OCI-LY1 (cell line): ENCODE measurements at regions not wholly inside any gene's neighbourhood (a gene's known extent, or its start where the extent isn't known, plus 50 kb on each side); places are given as distances from the start of the nearest gene placed in this dataset.

Experiments used
- H2AFZ ChIP-seq: fragments of 200-600 bp; sonication (generic), shearing (Covaris generic); 2 replicates; pipeline ENCODE4 v1.6.0; 2014; ENCODE audit warnings: antibody characterized with exemption, mild to moderate bottlenecking, low read length
- H3F3A ChIP-seq: fragments of 200-600 bp; sonication (generic), shearing (Covaris generic); 2 replicates; pipeline ENCODE4 v1.6.0; 2014; ENCODE audit warnings: mild to moderate bottlenecking, antibody characterized with exemption, low read length, moderate library complexity; ENCODE audit not compliant: insufficient read depth
- H3K27ac ChIP-seq: fragments of 200-600 bp; sonication (generic); 2 replicates; pipeline ENCODE4 v1.5.1; 2014; ENCODE audit warnings: low read length, mixed run types, mild to moderate bottlenecking, low read depth; ENCODE audit not compliant: poor library complexity, severe bottlenecking
- H3K27me3 ChIP-seq: fragments of 200-600 bp; sonication (generic); 2 replicates; pipeline ENCODE4 v1.6.0; 2014; ENCODE audit warnings: antibody characterized with exemption, mild to moderate bottlenecking, low read length, moderate library complexity; ENCODE audit not compliant: insufficient read depth
- H3K36me3 ChIP-seq: fragments of 200-600 bp; sonication (generic); 2 replicates; pipeline ENCODE4 v1.6.1; 2014; ENCODE audit warnings: mild to moderate bottlenecking, antibody characterized with exemption, low read length, moderate library complexity, mixed read lengths; ENCODE audit not compliant: insufficient read depth
- H3K4me1 ChIP-seq: fragments of 200-600 bp; sonication (generic); 2 replicates; pipeline ENCODE4 v1.5.1; 2014; ENCODE audit warnings: mild to moderate bottlenecking, low read length, moderate library complexity; ENCODE audit not compliant: insufficient read depth, severe bottlenecking
- H3K4me2 ChIP-seq: fragments of 200-600 bp; sonication (generic), shearing (Covaris generic); 2 replicates; pipeline ENCODE4 v1.6.1; 2014; ENCODE audit warnings: low read length
- H3K4me3 ChIP-seq: fragments of 200-600 bp; sonication (generic); 2 replicates; pipeline ENCODE4 v1.5.1; 2014; ENCODE audit warnings: low read length, low read depth, mild to moderate bottlenecking, mixed read lengths; ENCODE audit not compliant: poor library complexity, severe bottlenecking
- H3K79me2 ChIP-seq: fragments of 200-600 bp; shearing (Covaris generic); 2 replicates; pipeline ENCODE4 v1.6.1; 2016; ENCODE audit warnings: mixed run types, low read length, mixed read lengths; ENCODE audit not compliant: insufficient read depth
- H3K9ac ChIP-seq: fragments of 200-600 bp; sonication (generic), shearing (Covaris generic); 2 replicates; pipeline ENCODE4 v1.6.1; 2014; ENCODE audit warnings: mild to moderate bottlenecking, low read length, mixed read lengths
- H3K9me2 ChIP-seq: fragments of 200-600 bp; sonication (generic), shearing (Covaris generic); 2 replicates; pipeline ENCODE4 v1.6.1; 2014; ENCODE audit warnings: low read depth, mild to moderate bottlenecking, low read length, mixed read lengths
- H3K9me3 ChIP-seq: fragments of 200-600 bp; shearing (Covaris generic); 2 replicates; pipeline ENCODE4 v1.6.1; 2014; ENCODE audit warnings: low read length, mixed read lengths
- H4K20me1 ChIP-seq: fragments of 200-600 bp; sonication (generic), shearing (Covaris generic); 2 replicates; pipeline ENCODE4 v1.6.0; 2016; ENCODE audit warnings: mild to moderate bottlenecking, low read length; ENCODE audit not compliant: insufficient read depth
- CTCF ChIP-seq: fragments of 200-600 bp; sonication (generic), shearing (Covaris generic); IDR thresholded peaks from 2 replicates; pipeline ENCODE4 v1.5.1; 2017; ENCODE audit warnings: mild to moderate bottlenecking, antibody characterized with exemption, low read length, moderate library complexity, mixed read lengths
- EZH2 ChIP-seq: fragments of 200-600 bp; sonication (generic), shearing (Covaris generic); IDR thresholded peaks from 2 replicates; pipeline ENCODE4 v1.8.0; 2017; ENCODE audit warnings: borderline replicate concordance, mixed run types, mild to moderate bottlenecking, antibody characterized with exemption, low read length, moderate library complexity, mixed read lengths

GRCh38 chr4:114115526-114115925 is 136.1 kb upstream of the ARSJ start:
- H3K27me3 ChIP-seq: no peaks in the 10 kb centered on the region
- H3F3A ChIP-seq: no peaks in the 10 kb centered on the region
- H3K79me2 ChIP-seq: no peaks in the 10 kb centered on the region
- no peak for TF ChIP-seq EZH2
- no peak for TF ChIP-seq CTCF
- H3K9ac ChIP-seq: no peak overlapping the region
- no peaks in the 10 kb centered on the region for H4K20me1 ChIP-seq
- H3K27ac ChIP-seq: no peak overlapping the region
- H3K4me2 ChIP-seq: no peak overlapping the region
- H3K4me1 ChIP-seq: no peaks in the 10 kb centered on the region
- no peaks in the 10 kb centered on the region for H3K9me2 ChIP-seq
- H2AFZ ChIP-seq: no peak overlapping the region
- H3K9me3 ChIP-seq: no peaks in the 10 kb centered on the region
- H3K36me3 ChIP-seq: no peaks in the 10 kb centered on the region
- no peak overlapping the region for H3K4me3 ChIP-seq

GRCh38 chr4:114116861-114117260 is 137.4 kb upstream of the ARSJ start:
- TF ChIP-seq EZH2 (no peak), CTCF (no peak)
- Histone ChIP-seq H3K9ac (no peak overlapping the region), H3K4me2 (no peak overlapping the region), H3K27ac (no peak overlapping the region), H3K4me3 (no peak overlapping the region), H3K9me3 (no peaks in the 10 kb centered on the region), H4K20me1 (no peaks in the 10 kb centered on the region), H3K27me3 (no peaks in the 10 kb centered on the region), H3K4me1 (no peaks in the 10 kb centered on the region), H2AFZ (no peak overlapping the region), H3K79me2 (no peaks in the 10 kb centered on the region), H3F3A (no peaks in the 10 kb centered on the region), H3K36me3 (no peaks in the 10 kb centered on the region), H3K9me2 (no peaks in the 10 kb centered on the region)

GRCh38 chr4:114121221-114121620 is 141.8 kb upstream of the ARSJ start:
- no peaks in the 10 kb centered on the region for H3K9me3 ChIP-seq
- no peaks in the 10 kb centered on the region for H3K79me2 ChIP-seq
- H3K36me3 ChIP-seq: no peaks in the 10 kb centered on the region
- H3K9me2 ChIP-seq: no peaks in the 10 kb centered on the region
- no peak overlapping the region for H2AFZ ChIP-seq
- no peak overlapping the region for H3K9ac ChIP-seq
- TF ChIP-seq CTCF: no peak
- TF ChIP-seq EZH2: no peak
- H3K27ac ChIP-seq: no peak overlapping the region
- no peaks in the 10 kb centered on the region for H4K20me1 ChIP-seq
- H3K27me3 ChIP-seq: no peaks in the 10 kb centered on the region
- H3K4me1 ChIP-seq: no peaks in the 10 kb centered on the region
- no peak overlapping the region for H3K4me3 ChIP-seq
- no peaks in the 10 kb centered on the region for H3F3A ChIP-seq
- H3K4me2 ChIP-seq: no peak overlapping the region
